NCI-H526 (cell line): ENCODE measurements at regions not wholly inside any gene's neighbourhood (a gene's known extent, or its start where the extent isn't known, plus 50 kb on each side); places are given as distances from the start of the nearest gene placed in this dataset.

Experiments
- DNase-seq, 2 experiments: peaks; one replicate each; lab custom pipeline; 2025; lab: John Stamatoyannopoulos, UW

DNA sequence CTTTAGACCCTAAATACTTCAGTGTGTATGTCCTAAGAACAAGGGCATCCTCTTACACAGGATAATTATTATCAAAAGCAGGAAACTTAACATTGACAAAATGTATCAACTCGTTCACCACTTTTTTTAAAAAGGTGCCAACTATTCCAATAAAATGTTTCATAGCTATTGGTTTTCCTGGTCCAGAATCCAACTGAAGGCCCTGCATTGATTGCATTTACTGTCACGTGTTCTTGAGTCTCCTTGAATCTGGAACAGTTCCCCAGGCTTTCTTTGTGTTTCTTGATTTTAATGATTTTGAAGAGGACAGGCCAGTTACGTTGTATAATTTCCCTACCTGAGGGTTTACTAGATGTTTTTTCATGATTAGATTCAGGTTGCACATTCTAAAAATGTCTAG lies 94.6 kb upstream of the ARHGEF3 start:
- no peak for DNase-seq

DNA sequence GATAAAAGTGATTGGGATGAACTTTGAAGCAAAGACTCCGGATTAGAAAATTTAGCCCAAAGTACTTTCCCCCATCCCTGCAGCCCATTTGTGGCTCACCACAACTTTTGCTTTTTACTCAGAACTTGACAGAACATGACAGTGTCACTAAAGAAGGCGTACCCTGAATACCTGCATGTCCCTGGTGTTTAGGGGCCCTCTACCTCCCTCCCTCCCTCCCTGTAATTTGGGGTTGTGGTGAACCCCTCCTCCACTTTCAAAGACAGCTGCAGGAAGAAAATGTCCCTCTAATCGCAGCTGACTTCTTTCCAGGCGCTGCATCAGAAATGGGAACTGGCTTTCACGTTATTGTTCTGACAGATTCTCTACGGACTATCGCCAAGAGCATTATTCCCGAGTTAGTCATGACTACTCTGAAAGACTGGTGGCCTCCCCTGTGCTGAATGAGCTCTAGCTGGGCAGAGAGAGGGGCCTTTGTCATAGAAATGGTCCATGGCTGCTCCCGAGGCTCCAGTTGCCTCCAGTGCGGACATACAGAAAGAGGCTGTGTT lies 93.2 kb upstream of the ARHGEF3 start:
- no peak for DNase-seq

DNA sequence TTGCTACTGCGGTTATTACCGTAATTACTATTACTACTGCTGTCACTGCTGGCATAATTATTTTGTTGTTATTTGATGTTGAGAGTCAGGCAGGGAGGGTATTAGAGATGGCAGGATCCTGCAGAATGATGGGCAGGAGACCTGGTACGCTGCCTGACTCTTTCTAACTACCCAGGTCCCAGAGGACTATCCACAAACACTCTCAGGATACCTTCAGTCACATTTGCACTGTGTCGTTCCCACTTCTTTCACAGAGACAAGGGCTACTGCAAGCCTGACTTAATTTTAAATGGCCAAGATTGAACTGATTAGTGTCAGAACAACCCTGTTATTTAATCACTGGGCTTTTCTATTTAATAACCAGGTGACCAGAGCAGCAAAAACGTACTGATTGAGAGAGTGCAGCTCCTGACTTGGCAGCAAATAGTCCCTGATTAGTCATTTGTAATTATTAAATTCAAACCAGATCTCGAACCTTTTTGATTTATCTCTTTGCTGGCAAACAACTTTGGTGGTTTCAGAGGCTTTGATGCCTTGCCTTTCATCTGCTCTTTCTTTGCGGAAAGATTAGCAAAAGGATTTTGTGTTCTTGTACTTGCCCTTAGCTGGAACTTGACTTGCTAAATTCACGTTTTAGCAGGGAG lies 88.8 kb upstream of the ARHGEF3 start:
- DNase-seq = no peak

DNA sequence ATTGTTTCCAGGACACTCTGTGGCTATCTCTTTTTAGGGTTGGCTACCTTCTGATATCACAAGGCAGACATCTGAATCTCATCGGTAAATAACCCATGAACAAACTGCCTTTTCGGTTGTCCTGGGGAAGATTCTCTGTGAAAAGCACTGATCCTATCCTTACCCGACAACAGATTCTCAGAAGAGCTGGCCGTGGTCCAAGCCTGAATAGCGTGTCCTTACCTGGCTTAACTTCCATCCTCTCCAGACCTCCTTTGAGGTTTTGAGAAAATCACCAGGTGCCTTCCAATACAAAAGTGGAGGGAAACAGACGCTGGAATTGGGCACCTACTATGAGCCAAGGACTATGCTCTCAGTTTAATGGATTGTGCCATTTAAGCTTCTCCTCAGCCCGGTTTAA lies 87.4 kb upstream of the ARHGEF3 start:
- no peak for DNase-seq

DNA sequence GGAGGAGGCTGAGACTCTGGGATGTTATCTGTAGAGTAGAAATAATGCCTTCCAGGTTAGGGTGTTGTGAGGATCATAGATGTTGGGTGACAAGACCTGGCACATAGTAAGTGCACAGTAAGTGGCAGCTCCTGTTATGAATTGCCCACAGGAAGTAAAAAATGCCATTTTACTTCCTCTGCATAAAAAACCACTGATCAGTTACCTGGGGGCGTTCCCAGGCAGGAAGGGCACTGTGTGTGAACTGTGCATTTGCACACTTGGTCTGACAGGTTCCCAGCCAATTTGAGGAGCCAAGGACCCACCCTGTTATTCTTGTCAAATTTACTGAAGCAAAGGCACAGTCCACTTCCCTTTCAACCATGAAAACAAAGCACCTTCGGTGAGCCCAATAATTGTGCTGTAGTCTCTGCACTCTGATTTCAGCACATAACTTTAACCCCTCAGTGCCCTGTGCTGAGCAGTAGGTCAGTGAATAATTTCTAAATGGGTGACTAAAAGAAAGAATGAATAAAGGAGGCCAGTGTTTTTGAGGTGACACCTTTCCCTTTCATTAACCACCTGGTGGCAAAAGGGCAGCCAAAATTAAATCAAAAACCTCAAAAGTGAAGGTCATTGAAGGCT lies 85.8 kb upstream of the ARHGEF3 start:
- no peak for DNase-seq

DNA sequence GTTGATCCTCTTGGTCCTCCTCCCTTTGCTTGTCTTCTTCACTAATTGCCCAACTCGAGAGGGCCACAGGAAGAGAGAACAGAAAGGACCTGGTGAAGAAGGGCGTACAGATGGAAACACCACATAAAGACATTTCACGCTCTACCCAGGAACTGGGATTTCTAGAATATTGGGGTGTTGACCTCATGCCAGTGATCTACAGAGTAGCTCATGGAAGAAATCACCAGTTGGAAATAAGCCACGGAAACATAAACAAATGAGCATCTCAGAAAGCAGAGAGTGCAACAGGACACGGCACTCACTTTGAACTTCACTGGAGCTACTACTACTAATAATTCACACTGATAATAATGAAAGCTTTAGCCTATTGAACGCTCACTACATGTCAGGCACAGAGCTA lies 84.6 kb upstream of the ARHGEF3 start:
- DNase-seq = no peak

DNA sequence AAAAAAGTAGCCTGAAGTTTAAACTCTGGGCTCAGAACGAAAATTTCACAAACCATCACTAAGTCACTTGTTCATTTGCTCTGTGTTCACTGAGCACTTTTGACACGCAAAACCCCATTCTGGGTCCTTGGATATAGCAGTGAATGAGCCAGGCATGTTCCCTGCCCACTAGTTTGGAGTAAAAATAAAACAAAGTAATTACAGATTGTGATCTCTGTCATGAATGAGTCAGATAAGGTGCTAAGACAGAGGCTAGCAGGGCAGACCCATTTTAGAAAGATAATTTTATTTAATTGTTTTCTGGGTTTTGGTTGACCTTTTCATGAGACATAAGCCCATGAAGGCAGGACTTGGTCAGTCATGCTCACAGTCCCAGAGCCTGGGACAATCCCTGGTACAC lies 84.1 kb upstream of the ARHGEF3 start:
- DNase-seq = no peak

DNA sequence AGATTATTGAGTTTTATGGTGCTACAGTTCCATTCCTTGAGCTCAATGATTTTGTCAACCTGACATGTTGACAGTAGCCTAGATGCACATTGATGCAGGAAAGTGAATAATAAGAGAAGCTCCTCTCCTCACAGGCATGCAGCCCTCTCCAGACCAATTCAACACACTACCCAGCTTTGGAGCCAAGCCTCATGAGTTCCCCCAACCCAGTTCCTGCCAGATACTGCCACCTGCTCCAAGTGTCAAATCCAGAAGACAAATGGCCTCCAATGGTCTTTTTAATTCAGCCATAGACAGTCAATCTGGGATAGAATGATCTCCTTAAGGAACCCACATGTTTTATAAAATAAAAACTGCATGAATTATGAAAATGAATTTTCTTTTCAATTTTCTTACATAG lies 83.7 kb upstream of the ARHGEF3 start:
- no peak for DNase-seq

DNA sequence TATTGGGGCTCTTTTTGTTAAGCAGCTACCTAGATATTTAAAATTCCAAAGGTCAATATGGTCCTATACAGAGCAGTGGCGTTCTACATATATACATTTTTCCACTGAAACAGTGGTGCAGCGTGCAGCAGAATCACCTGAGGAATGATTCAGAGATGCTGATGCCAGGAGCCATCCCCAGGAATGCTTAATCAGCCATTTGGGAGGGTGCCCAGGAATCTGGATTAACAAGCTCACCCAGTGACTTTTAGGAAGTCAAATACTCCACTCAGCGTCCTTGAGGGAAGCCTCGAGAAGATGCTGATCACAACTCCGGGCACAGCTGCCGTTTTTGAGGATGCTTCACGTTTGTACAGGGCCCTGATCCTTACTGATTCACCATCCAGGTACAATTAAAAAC lies 82.6 kb upstream of the ARHGEF3 start:
- no peak for DNase-seq

DNA sequence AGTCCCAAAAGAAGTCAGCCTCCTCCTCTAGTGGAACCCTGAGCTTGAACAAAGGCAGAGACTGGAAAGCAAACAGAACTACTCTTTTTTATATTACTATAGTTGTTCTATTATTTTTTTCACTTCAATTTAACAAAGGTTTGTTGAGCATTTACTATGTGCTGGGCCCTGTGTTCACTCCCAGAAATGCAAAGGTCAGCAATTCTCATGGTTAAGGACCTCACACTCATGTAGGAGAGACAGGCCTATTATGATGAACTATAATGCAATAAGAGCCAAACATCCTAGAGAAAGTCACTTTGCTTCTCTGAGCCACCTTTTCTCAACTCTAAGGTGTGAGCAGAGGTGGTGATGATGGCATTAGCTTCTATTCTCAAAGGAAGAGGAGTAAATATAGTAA lies 82.1 kb upstream of the ARHGEF3 start:
- no peak for DNase-seq

DNA sequence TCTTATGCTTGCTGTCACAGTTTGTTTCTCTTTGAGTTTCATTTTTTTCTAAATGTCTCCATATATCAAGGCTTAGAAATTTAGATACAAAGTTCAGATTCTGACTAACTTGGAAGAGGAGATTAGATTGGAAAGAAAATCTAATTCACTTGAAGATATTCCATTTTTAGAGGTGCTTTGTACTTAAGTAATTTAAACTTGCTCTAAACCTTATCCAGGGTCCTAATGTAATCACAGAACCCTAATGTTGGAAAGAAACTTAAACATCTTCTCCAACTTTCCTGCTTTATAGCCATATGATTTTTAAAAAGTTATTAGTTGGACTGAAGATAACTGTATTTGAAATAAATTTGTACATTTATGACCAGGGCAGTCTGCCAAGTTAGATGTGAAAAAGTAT lies 81.1 kb upstream of the ARHGEF3 start:
- DNase-seq = no peak

DNA sequence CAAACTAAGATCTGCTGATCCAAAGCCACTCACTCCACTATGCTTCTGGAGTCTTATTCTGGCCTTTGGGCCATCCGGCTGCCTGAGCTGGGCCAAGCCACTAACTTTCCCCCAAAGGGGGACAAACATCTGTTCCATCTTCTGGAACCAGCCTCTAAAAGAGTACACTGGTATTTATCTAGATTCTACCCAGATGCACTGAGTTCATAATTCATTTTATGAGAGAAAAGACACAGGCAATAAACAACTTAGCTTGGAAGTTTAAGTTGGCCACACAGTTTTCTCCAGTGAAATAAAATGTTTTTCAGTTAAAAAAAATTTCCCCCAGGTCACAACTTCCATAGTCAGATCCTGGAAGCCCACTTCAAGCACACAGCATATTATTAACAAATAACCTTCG lies 80.1 kb upstream of the ARHGEF3 start:
- no peak for DNase-seq

DNA sequence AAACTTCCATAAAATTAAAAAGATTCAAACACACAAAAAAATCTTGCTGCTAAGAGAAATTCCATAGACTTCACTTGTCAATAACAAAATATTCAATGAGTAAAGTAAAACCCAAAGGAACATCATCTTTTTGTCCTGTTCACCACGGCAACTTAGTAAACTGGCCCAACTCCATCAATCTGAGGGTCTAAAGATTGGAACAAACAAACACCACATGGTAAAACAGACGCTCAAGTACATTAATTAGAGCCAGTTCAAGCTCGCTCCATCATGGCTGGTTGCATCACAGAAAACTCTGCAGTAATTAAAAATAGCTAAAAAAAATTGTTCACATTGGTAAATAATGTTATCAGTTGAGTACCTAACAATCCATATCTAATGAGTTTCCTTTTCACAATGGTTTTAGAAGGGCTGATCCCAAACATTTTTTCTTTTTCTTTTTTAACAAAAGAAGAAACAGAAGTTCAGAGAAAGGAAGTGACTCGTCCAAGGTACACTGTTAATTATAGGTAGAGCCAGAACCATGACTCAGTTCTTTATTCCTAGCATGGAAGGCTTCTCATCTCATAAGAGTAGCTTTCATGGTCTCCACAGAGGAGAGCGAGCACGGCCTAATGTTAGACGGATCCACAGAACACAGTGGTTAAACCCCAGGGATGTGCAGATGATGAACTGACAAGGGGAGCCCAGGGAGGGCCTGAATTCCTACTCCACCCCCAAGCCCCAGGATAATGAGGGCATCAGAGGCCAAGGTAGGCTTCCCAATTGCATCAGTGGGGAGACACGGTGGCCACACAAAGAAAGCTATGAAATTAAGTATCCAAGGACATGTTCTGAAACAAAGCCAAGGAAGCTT lies 79.2 kb upstream of the ARHGEF3 start:
- DNase-seq = no peak

DNA sequence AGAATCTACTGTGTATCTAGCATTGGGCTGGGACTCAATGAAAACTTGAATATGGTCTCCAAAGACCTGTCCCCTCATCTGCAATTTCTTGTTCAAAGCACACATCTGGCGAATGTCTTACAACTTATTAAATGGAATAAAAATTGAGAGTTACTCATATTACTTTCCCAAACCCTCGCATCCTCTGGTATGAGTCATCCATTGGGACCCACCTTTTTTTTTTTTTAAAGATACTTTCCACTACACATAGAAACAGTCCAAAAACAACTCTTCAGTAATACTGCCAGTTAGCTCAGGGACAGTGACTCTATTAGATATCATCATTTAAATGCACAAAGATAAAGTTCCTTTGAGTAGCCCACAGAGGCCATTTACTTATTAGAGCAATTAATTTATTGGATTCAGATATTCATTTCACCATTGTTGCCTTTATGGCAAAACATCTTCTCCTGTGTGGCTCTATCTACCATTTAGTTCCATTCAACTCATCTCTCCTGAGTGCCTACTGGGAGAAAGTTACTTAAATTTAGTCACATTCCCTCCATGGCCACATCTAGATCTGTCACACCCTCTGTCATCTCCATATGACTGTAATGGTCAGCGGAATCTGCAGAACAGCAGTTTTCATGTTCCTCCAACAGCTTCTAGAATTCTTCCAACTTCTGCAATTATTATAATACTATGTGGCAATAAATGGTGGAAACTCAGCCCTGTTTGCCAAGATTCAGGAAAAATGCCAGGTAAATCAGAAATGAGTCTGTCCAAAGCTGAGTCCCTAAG lies 77.9 kb upstream of the ARHGEF3 start:
- no peak for DNase-seq

DNA sequence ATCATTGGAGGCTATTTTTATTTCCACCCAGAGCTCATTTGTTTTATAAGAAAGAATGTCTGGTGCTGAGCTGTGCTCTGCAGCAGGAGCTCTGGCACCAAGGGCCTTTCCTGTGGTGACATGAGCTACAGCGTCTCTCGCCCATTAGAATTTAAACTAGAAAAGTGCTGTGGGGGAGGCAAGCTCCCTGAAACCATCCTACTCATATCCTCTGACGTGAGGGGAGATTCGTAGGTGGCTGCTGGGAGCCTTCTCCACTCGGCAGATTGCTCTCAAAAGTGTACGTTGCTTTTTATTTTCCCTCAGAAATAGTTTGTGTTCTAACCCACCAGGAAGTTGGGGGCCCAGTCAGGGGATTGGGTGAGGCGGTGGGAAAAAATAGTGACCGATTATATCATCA lies 76.3 kb upstream of the ARHGEF3 start:
- DNase-seq = no peak

DNA sequence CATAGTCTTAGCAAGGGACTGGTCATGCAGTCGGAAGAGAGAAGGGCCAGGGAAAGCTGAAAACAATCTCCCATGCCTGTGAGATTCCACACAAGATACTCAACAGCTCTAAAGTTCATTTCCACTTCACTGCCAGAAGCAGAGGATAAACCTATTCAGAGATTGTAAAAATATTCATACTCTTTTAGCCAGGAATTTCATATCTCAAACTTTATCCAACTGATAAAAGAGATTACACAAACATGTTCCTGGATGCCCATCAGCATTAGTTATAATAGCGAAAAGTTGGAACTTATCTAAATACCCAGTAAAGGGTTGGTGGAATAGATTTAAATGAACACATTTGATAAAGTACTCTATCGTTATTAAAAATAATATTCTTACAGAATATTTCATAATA lies 75.2 kb upstream of the ARHGEF3 start:
- DNase-seq = no peak

DNA sequence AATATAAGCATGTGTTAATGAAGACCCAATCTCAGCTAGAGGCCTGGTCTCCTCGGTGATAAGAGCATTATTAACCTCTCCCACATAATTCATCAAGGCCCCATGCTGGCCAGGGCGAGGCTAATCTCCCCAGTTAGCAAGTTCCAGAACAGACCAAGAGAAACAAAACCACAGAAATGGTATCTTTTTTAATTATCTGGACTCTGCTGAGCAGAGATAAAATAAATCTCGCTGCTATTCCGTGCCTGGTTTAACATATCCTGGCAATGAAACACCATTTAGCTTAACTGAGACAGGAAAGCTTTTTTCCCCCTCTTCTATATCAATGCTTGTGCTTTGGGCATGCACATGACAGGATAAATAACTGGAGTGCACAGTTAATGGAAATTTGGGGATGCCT lies 72.5 kb upstream of the ARHGEF3 start:
- DNase-seq = no peak

DNA sequence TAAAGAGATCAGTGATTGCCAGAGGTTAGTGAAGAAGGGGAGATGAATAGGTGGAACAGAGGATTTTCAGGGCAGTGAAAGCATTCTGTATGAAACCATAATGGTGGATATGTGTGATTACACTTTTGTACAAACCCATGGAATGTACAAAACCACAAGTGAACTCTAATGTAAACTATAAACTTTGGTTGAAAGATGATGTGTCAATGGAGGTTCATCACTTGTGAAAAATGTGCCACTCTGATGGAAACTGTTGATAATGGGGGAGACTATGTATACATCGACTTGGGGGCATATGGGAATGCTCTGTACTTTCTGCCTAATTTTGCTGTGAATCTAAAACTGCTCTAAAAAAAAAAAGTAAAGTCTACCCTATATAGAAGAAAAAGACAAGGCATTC lies 68.7 kb upstream of the ARHGEF3 start:
- DNase-seq = no peak

DNA sequence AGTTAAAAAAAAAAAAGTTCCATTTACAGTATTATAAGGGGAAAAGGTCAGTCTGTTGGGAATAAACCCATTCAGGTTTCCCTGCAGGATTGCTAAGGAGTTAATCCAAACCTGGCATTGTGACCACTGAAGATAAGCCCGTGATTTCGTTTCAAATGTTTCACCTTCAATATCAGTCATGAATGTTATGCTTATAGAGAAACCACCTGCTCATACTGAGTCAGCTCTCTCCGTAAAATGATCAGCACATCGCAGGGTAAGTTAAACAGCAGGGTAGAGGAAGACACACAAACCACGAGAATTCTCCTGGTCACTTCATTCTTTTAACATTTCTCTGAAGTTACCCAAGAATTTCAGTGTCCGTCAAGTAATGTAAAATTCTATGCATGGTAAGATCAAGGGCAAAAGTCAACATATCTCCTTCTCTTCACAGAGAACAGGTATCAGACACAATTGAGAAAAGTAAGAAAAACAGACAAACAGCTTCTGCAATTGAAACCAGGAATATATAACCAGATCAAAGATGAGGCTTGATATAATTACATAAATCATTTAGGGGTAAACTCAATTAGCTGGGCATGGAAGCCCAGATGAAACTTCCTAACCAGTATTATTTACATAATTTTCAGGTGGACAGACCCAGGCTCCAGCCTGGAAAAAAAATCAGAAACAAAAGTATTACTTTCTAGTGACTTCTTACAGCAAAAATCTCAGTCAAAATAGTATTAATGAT lies 67.6 kb upstream of the ARHGEF3 start:
- no peak for DNase-seq

DNA sequence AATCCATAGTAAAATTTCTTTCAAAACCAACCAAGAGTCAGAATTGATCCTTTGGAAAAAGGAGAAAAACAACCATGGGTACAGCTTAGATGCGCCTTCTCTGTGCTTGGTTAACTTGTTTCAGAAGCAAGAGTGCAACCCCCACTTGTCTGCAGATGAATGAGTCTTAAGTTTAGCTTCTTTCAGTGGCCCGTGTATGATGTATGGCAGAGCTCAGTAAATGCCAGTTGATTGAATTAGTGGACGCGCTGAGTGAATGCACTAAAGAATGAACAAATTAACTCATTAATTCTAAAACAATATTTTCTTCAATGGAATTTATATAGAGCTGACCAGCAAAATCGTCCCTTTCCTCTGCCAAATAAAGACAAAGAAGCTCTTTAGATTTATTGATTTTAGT lies 67.0 kb upstream of the ARHGEF3 start:
- DNase-seq = no peak

DNA sequence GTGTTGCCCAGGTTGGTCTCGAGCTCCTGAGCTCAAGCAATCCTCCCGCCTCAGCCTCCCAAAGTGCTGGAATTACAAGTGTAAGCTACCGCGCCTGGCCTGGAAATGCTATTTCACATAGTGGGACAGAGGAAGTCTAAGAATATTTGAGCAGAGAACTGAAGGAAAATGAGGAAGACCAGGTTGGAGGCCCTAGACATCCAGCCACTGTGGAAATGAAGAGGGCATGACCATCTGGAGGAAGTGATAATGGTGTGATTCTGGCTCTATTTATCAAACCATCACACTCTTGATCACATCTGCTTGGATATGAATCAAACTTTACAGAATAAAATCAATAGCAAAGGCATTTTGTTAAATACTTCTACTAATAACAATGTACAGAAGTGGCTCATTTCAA lies 65.9 kb upstream of the ARHGEF3 start:
- no peak for DNase-seq
